ENCODE measurements at regions not wholly inside any gene's neighbourhood (a gene's known extent, or its start where the extent isn't known, plus 50 kb on each side); places are given as distances from the start of the nearest gene placed in this dataset.

DNA sequence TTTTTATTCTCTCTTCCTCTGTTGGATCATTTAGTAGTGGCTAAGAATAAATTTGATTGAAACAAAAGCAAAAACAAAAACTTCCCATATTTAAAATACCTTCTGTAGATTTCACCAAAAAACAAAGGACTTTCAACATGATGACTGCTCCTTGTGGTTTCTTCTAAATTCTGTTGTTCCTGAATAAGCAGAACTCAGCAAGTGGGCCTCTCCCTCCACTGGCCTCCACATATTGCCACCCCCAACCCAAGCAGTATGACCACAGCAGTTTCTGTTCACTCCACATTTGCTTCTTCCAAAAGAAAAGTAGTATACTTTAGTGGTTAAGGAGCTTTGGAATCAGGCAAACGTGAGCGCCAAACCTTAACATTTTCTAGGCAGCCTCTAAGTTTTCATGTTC is 114.7 kb downstream of the COX18 start:
- no peak overlapping the region for H3K4me3 Mint-ChIP-seq
- H3K4me1 Mint-ChIP-seq, result peaks cover 4% of the 10 kb centered on the region
- ATAC-seq (no peak), DNase-seq (ENCODE audit: low spot score) (no peak)
- TF ChIP-seq TP53 (CRISPR knock-in tag; IDR thresholded peaks at IDR 0.05) (no peak), TEAD4 (CRISPR knock-in tag; IDR thresholded peaks at IDR 0.05) (no peak), CBFB (CRISPR knock-in tag; IDR thresholded peaks at IDR 0.05; ENCODE audit: low read depth) (no peak), MXD4 (CRISPR knock-in tag; IDR thresholded peaks at IDR 0.05; ENCODE audit: borderline replicate concordance) (no peak), TCF7 (CRISPR knock-in tag; IDR thresholded peaks at IDR 0.05; ENCODE audit: low read depth) (no peak), SMAD4 (CRISPR knock-in tag; IDR thresholded peaks at IDR 0.05) (no peak), ZNF317 (CRISPR knock-in tag; IDR thresholded peaks at IDR 0.05; ENCODE audit: borderline replicate concordance, low read depth) (no peak), NFATC4 (CRISPR knock-in tag; IDR thresholded peaks at IDR 0.05) (no peak), ESRRA (CRISPR knock-in tag; IDR thresholded peaks at IDR 0.05; ENCODE audit: borderline replicate concordance) (no peak), NR3C1 (CRISPR knock-in tag; conservative IDR thresholded peaks at IDR 0.05; ENCODE audit: low read depth) (no peak), MAX (CRISPR knock-in tag; IDR thresholded peaks at IDR 0.05) (no peak), E2F1 (CRISPR knock-in tag; IDR thresholded peaks at IDR 0.05) (no peak), ZNF416 (CRISPR knock-in tag; IDR thresholded peaks at IDR 0.05) (no peak), JUN (CRISPR knock-in tag; IDR thresholded peaks at IDR 0.05) (no peak), ZNF263 (CRISPR knock-in tag; IDR thresholded peaks at IDR 0.05; ENCODE audit: low read depth) (no peak), CREM (CRISPR knock-in tag; IDR thresholded peaks at IDR 0.05) (no peak)
- TF ChIP-seq, protein P1, sequence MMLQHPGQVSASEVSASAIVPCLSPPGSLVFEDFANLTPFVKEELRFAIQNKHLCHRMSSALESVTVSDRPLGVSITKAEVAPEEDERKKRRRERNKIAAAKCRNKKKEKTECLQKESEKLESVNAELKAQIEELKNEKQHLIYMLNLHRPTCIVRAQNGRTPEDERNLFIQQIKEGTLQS (CRISPR knock-in tag; conservative IDR thresholded peaks at IDR 0.05), result no peak
- TF ChIP-seq, protein P2, sequence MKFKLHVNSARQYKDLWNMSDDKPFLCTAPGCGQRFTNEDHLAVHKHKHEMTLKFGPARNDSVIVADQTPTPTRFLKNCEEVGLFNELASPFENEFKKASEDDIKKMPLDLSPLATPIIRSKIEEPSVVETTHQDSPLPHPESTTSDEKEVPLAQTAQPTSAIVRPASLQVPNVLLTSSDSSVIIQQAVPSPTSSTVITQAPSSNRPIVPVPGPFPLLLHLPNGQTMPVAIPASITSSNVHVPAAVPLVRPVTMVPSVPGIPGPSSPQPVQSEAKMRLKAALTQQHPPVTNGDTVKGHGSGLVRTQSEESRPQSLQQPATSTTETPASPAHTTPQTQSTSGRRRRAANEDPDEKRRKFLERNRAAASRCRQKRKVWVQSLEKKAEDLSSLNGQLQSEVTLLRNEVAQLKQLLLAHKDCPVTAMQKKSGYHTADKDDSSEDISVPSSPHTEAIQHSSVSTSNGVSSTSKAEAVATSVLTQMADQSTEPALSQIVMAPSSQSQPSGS (CRISPR knock-in tag; IDR thresholded peaks at IDR 0.05; ENCODE audit: borderline replicate concordance, low read depth), result no peak
- no peaks in the 10 kb centered on the region for H3K36me3 Mint-ChIP-seq
- H3K27ac Mint-ChIP-seq, result no peak overlapping the region
- ChIA-PET POLR2A (no interaction called here), CTCF (no interaction called here)
- H3K9me3 Mint-ChIP-seq, result 0 out of 2 replicates have a peak, but pooled peaks cover 3% of the 10 kb centered on the region
- no peaks in the 10 kb centered on the region for H3K27me3 Mint-ChIP-seq (ENCODE audit: low read depth)

GRCh38 chr4:72953571-72953970 is 115.9 kb downstream of the COX18 start:
- Mint-ChIP-seq H3K4me3 (no peak overlapping the region), H3K27ac (no peak overlapping the region), H3K27me3 (ENCODE audit: low read depth) (no peaks in the 10 kb centered on the region), H3K9me3 (0 out of 2 replicates have a peak, but pooled peaks cover 3% of the 10 kb centered on the region), H3K4me1 (peaks cover 4% of the 10 kb centered on the region), H3K36me3 (no peaks in the 10 kb centered on the region)
- CTCF ChIA-PET, result no interaction called here
- TF ChIP-seq, protein P3, sequence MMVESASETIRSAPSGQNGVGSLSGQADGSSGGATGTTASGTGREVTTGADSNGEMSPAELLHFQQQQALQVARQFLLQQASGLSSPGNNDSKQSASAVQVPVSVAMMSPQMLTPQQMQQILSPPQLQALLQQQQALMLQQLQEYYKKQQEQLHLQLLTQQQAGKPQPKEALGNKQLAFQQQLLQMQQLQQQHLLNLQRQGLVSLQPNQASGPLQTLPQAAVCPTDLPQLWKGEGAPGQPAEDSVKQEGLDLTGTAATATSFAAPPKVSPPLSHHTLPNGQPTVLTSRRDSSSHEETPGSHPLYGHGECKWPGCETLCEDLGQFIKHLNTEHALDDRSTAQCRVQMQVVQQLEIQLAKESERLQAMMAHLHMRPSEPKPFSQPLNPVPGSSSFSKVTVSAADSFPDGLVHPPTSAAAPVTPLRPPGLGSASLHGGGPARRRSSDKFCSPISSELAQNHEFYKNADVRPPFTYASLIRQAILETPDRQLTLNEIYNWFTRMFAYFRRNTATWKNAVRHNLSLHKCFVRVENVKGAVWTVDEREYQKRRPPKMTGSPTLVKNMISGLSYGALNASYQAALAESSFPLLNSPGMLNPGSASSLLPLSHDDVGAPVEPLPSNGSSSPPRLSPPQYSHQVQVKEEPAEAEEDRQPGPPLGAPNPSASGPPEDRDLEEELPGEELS (CRISPR knock-in tag; IDR thresholded peaks at IDR 0.05), result no peak
- TF ChIP-seq ZNF512 (CRISPR knock-in tag; IDR thresholded peaks at IDR 0.05; ENCODE audit: borderline replicate concordance) (no peak), FOXP1 (CRISPR knock-in tag; IDR thresholded peaks at IDR 0.05; ENCODE audit: borderline replicate concordance) (no peak), SP1 (CRISPR knock-in tag; conservative IDR thresholded peaks at IDR 0.05) (no peak), MAX (CRISPR knock-in tag; IDR thresholded peaks at IDR 0.05) (no peak), ETV6 (CRISPR knock-in tag; IDR thresholded peaks at IDR 0.05) (no peak)
- TF ChIP-seq, protein P4, sequence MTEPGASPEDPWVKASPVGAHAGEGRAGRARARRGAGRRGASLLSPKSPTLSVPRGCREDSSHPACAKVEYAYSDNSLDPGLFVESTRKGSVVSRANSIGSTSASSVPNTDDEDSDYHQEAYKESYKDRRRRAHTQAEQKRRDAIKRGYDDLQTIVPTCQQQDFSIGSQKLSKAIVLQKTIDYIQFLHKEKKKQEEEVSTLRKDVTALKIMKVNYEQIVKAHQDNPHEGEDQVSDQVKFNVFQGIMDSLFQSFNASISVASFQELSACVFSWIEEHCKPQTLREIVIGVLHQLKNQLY (CRISPR knock-in tag; IDR thresholded peaks at IDR 0.05), result no peak
- POLR2A ChIA-PET, result no interaction called here
- DNase-seq (ENCODE audit: low spot score), result no peak
- ATAC-seq, result no peak

Data from WTC11 (cell line).